CD14-positive monocyte (primary cell): ENCODE measurements at regions not wholly inside any gene's neighbourhood (a gene's known extent, or its start where the extent isn't known, plus 50 kb on each side); places are given as distances from the start of the nearest gene placed in this dataset.

Experiments
- DNase-seq, 3 donors: peaks; one replicate each; pipeline ENCODE4 v3.0.0-alpha.2; 2011 to 2022
- H2AFZ ChIP-seq: 2 replicates; pipeline ENCODE4 v1.6.0; 2012; ENCODE audit warnings: mild to moderate bottlenecking, low read depth, low read length, inconsistent platforms; ENCODE audit not compliant: insufficient read depth, poor library complexity, severe bottlenecking
- H3K27ac ChIP-seq, 2 donors: 1 replicate in 1 of 2; 2 replicates in 1 of 2; pipeline ENCODE4 v1.5.1; 2012 to 2013; ENCODE audit warnings: low read length in 2 of 2, control low read depth in 1 of 2, inconsistent platforms in 1 of 2, low read depth in 1 of 2, mild to moderate bottlenecking in 1 of 2
- H3K27me3 ChIP-seq, 2 donors: one replicate each; pipeline versions ENCODE4 v1.6.0 to v1.6.1; 2011 to 2013; ENCODE audit warnings: low read length in 2 of 2; ENCODE audit not compliant: control insufficient read depth in 2 of 2, insufficient read depth in 2 of 2
- H3K36me3 ChIP-seq, 2 donors: replicated peaks in 1 of 2; 1 replicate in 1 of 2; 2 replicates in 1 of 2; pipeline versions ENCODE4 v1.5.1 to v1.6.1; 2012 to 2013; ENCODE audit warnings: low read length in 2 of 2, control low read depth in 1 of 2, inconsistent platforms in 1 of 2, mild to moderate bottlenecking in 1 of 2; ENCODE audit not compliant: insufficient read depth in 2 of 2, control insufficient read depth in 1 of 2
- H3K4me1 ChIP-seq, 2 donors: 1 replicate in 1 of 2; 2 replicates in 1 of 2; pipeline versions ENCODE4 v1.5.1 to v1.6.1; 2012 to 2013; ENCODE audit warnings: low read length in 2 of 2, control low read depth in 1 of 2, inconsistent platforms in 1 of 2, mild to moderate bottlenecking in 1 of 2, moderate library complexity in 1 of 2; ENCODE audit not compliant: insufficient read depth in 2 of 2, control insufficient read depth in 1 of 2
- H3K4me2 ChIP-seq: replicated peaks from 2 replicates; pipeline ENCODE3; 2012; ENCODE audit warnings: low read length, moderate library complexity, mild to moderate bottlenecking; ENCODE audit not compliant: poor library complexity, severe bottlenecking; ENCODE audit errors: extremely low read depth
- H3K4me3 ChIP-seq, 3 experiments: fragments of 200-600 bp in 1 of 3; sonication (generic) in 1 of 3; replicated peaks in 1 of 3; 1 replicate in 2 of 3; 2 replicates in 1 of 3; pipeline ENCODE4 v1.5.1; 2011 to 2013; ENCODE audit warnings: low read length in 3 of 3, mild to moderate bottlenecking in 3 of 3, control low read depth in 2 of 3, low read depth in 2 of 3, inconsistent platforms in 1 of 3, moderate library complexity in 1 of 3
- H3K79me2 ChIP-seq: 2 replicates; pipeline ENCODE4 v1.6.0; 2012; ENCODE audit warnings: mild to moderate bottlenecking, control low read depth, inconsistent platforms, low read length, moderate library complexity; ENCODE audit not compliant: insufficient read depth
- H3K9ac ChIP-seq: 2 replicates; pipeline ENCODE4 v1.6.0; 2017; ENCODE audit warnings: low read length, mild to moderate bottlenecking; ENCODE audit not compliant: insufficient read depth, poor library complexity, severe bottlenecking
- H3K9me3 ChIP-seq, 2 donors: replicated peaks in 1 of 2; 1 replicate in 1 of 2; 2 replicates in 1 of 2; pipeline versions ENCODE4 v1.5.1 to v1.6.1; 2012 to 2013; ENCODE audit warnings: low read length in 2 of 2, control low read depth in 1 of 2; ENCODE audit not compliant: control insufficient read depth in 1 of 2, insufficient read depth in 1 of 2
- H4K20me1 ChIP-seq: 2 replicates; pipeline ENCODE4 v1.6.0; 2012; ENCODE audit warnings: mild to moderate bottlenecking, low read length, control low read depth, moderate library complexity; ENCODE audit not compliant: insufficient read depth
- H3K27ac Mint-ChIP-seq, 7 donors: one replicate each; pipeline ENCODE4 v1.8.0; 2020; ENCODE audit warnings: mild to moderate bottlenecking in 7 of 7, mixed read lengths in 7 of 7, moderate library complexity in 6 of 7, inconsistent platforms in 2 of 7
- H3K27me3 Mint-ChIP-seq, 3 donors: one replicate each; pipeline ENCODE4 v1.8.0; 2021 to 2022; ENCODE audit warnings: low read depth in 3 of 3, mild to moderate bottlenecking in 3 of 3, mixed read lengths in 3 of 3, moderate library complexity in 3 of 3, inconsistent platforms in 1 of 3
- H3K36me3 Mint-ChIP-seq, 2 donors: one replicate each; pipeline ENCODE4 v1.8.0; 2020; ENCODE audit warnings: mixed read lengths in 2 of 2, inconsistent platforms in 1 of 2, mild to moderate bottlenecking in 1 of 2
- H3K4me1 Mint-ChIP-seq: one replicate; pipeline ENCODE4 v1.8.0; 2020; ENCODE audit warnings: mild to moderate bottlenecking, mixed read lengths
- H3K4me3 Mint-ChIP-seq, 2 donors: one replicate each; pipeline ENCODE4 v1.8.0; 2020; ENCODE audit warnings: mild to moderate bottlenecking in 2 of 2, mixed read lengths in 2 of 2, moderate library complexity in 1 of 2
- H3K9me3 Mint-ChIP-seq, 7 donors: one replicate each; pipeline ENCODE4 v1.8.0; 2020 to 2022; ENCODE audit warnings: mixed read lengths in 7 of 7, mild to moderate bottlenecking in 6 of 7, moderate library complexity in 6 of 7, inconsistent platforms in 2 of 7
- CTCF ChIP-seq: fragments of 200-600 bp; IDR thresholded peaks from one replicate; pipeline ENCODE4 v1.8.0; 2022; ENCODE audit warnings: antibody characterized with exemption, mild to moderate bottlenecking
- WGBS: methylation state at CpG from one replicate; pipeline ENCODE4 v1.1.5; 2013; ENCODE audit warnings: missing lambda C conversion rate; ENCODE audit not compliant: insufficient coverage; 5-methylcytosine and 5-hydroxymethylcytosine counted together
- intact Hi-C, 2 donors: fragments of 100-400 bp; cut with micrococcal nuclease; formaldehyde crosslinking; loops; one replicate each; pipeline versions ENCODE4 v1.15.0 to v1.15.1; 2023

GRCh38 chr6:74623027-74623426 is 582.8 kb downstream of the COL12A1 start:
- no peak overlapping the region for H3K4me2 ChIP-seq
- H3K4me1 ChIP-seq: no peaks in the 10 kb centered on the region
- H3K27me3 ChIP-seq: no peaks in the 10 kb centered on the region
- H3K36me3 ChIP-seq: no peaks in the 10 kb centered on the region
- H3K9me3 ChIP-seq: peaks cover 14 to 19% of the 10 kb centered on the region in 2 donors
- WGBS: 100% methylated on average over 1 of the region's 2 CpGs
- intact Hi-C loops: no loop called here
- no peak overlapping the region for H3K4me3 Mint-ChIP-seq
- no peak for DNase-seq
- H2AFZ ChIP-seq: no peak overlapping the region
- peaks cover 9 to 33% (median 21%) of the 10 kb centered on the region in 7 donors for H3K9me3 Mint-ChIP-seq
- no peaks in the 10 kb centered on the region for H3K79me2 ChIP-seq
- no peak overlapping the region for H3K9ac ChIP-seq
- H3K4me3 ChIP-seq: no peak overlapping the region
- no peak overlapping the region for H3K27ac Mint-ChIP-seq
- H3K4me1 Mint-ChIP-seq: no peaks in the 10 kb centered on the region
- H3K27me3 Mint-ChIP-seq: no peaks in the 10 kb centered on the region
- H3K27ac ChIP-seq: no peak overlapping the region
- no peak for TF ChIP-seq CTCF
- no peaks in the 10 kb centered on the region for H4K20me1 ChIP-seq
- H3K36me3 Mint-ChIP-seq: no peaks in the 10 kb centered on the region

GRCh38 chr6:74611220-74611619 is 594.6 kb downstream of the COL12A1 start:
- Histone ChIP-seq H3K79me2 (no peaks in the 10 kb centered on the region), H3K9ac (no peak overlapping the region), H3K9me3 (no peaks in the 10 kb centered on the region), H3K27ac (no peak overlapping the region), H3K4me1 (peaks cover 14 to 15% of the 10 kb centered on the region in 2 donors), H3K36me3 (no peaks in the 10 kb centered on the region), H2AFZ (no peak overlapping the region), H4K20me1 (no peaks in the 10 kb centered on the region), H3K4me2 (no peak overlapping the region), H3K27me3 (no peaks in the 10 kb centered on the region), H3K4me3 (no peak overlapping the region)
- H3K4me3 Mint-ChIP-seq: no peak overlapping the region
- H3K4me1 Mint-ChIP-seq: peaks cover 19% of the 10 kb centered on the region
- H3K9me3 Mint-ChIP-seq: peaks cover 0 to 3% (median 0%) of the 10 kb centered on the region in 7 donors
- no peak overlapping the region for H3K27ac Mint-ChIP-seq
- no peak for TF ChIP-seq CTCF
- no peaks in the 10 kb centered on the region for H3K27me3 Mint-ChIP-seq
- no peak for DNase-seq
- H3K36me3 Mint-ChIP-seq: no peaks in the 10 kb centered on the region
- intact Hi-C loops: no loop called here
